H1 (cell line): ENCODE measurements at regions not wholly inside any gene's neighbourhood (a gene's known extent, or its start where the extent isn't known, plus 50 kb on each side); places are given as distances from the start of the nearest gene placed in this dataset.

Experiments used
- CTCF ChIA-PET: fragments of 300-600 bp; sonication (Branson Sonifier 250); formaldehyde crosslinking; loops from one replicate; lab custom pipeline; 2021; ENCODE audit not compliant: partially characterized antibody; lab: Charles Lee
- POLR2A ChIA-PET: fragments of 300-600 bp; sonication (Branson Sonifier 250); formaldehyde crosslinking; loops from one replicate; lab custom pipeline; 2021; ENCODE audit warnings: inconsistent platforms; ENCODE audit not compliant: partially characterized antibody; lab: Charles Lee
- DNase-seq, 2 experiments: peaks; one replicate each; pipeline versions ENCODE4 v3.0.0 to v3.0.0-alpha.2; 2010 to 2022; ENCODE audit warnings: low spot score in 2 of 2, low read depth in 1 of 2, mixed read lengths in 1 of 2
- FAIRE-seq: peaks from 2 replicates; lab custom pipeline; 2011; peaks lifted over from hg19 to GRCh38; lab: Jason Lieb, UNC
- H2AFZ ChIP-seq: 2 replicates; pipeline ENCODE4 v1.8.1; 2012; ENCODE audit warnings: low read length, inconsistent platforms
- H2AK5ac ChIP-seq: 2 replicates; pipeline ENCODE4 v1.6.1; 2013; ENCODE audit warnings: low read depth, low read length
- H2BK120ac ChIP-seq: replicated peaks from 2 replicates; pipeline ENCODE3; 2013; ENCODE audit warnings: low read depth, low read length, inconsistent platforms
- H2BK12ac ChIP-seq: 2 replicates; pipeline ENCODE4 v1.6.1; 2013; ENCODE audit warnings: low read depth, low read length
- H2BK15ac ChIP-seq: 2 replicates; pipeline ENCODE4 v1.6.1; 2013; ENCODE audit warnings: low read length
- H2BK20ac ChIP-seq: 2 replicates; pipeline ENCODE4 v1.6.1; 2013; ENCODE audit warnings: low read length
- H2BK5ac ChIP-seq: 2 replicates; pipeline ENCODE4 v1.6.1; 2013; ENCODE audit warnings: low read depth, low read length
- H3K14ac ChIP-seq: 2 replicates; pipeline ENCODE4 v1.6.1; 2013; ENCODE audit warnings: inconsistent platforms; ENCODE audit not compliant: insufficient read length
- H3K18ac ChIP-seq: 2 replicates; pipeline ENCODE4 v1.6.1; 2013; ENCODE audit warnings: low read length; ENCODE audit errors: extremely low read depth
- H3K23ac ChIP-seq: 2 replicates; pipeline ENCODE4 v1.6.1; 2013; ENCODE audit warnings: inconsistent platforms; ENCODE audit not compliant: insufficient read length
- H3K23me2 ChIP-seq: 2 replicates; pipeline ENCODE4 v1.6.1; 2013; ENCODE audit warnings: low read depth, low read length
- H3K27ac ChIP-seq: 2 replicates; pipeline ENCODE4 v1.6.1; 2011; ENCODE audit warnings: low read depth, low read length, inconsistent platforms
- H3K27me3 ChIP-seq, 4 experiments: replicated peaks in 1 of 4; 1 replicate in 1 of 4; 2 replicates in 3 of 4; pipeline versions ENCODE4 v1.6.1 to v1.8.1; 2011 to 2013; ENCODE audit warnings: low read length in 3 of 4, mild to moderate bottlenecking in 3 of 4, inconsistent platforms in 2 of 4, mixed read lengths in 2 of 4, moderate library complexity in 1 of 4; ENCODE audit not compliant: control insufficient read depth in 3 of 4, insufficient read depth in 3 of 4; ENCODE audit errors: extremely low read depth in 1 of 4
- H3K36me3 ChIP-seq, 4 experiments: 2 replicates each; pipeline versions ENCODE4 v1.6.1 to v1.8.1; 2011 to 2013; ENCODE audit warnings: mild to moderate bottlenecking in 4 of 4, low read length in 3 of 4, moderate library complexity in 2 of 4, control low read depth in 1 of 4, inconsistent platforms in 1 of 4; ENCODE audit not compliant: insufficient read depth in 4 of 4, control insufficient read depth in 2 of 4
- H3K4ac ChIP-seq: replicated peaks from 2 replicates; pipeline ENCODE3; 2013; ENCODE audit warnings: low read length, low read depth, mixed read lengths, inconsistent platforms; ENCODE audit not compliant: insufficient read length
- H3K4me1 ChIP-seq, 4 experiments: replicated peaks in 1 of 4; 1 replicate in 1 of 4; 2 replicates in 3 of 4; pipeline versions ENCODE4 v1.6.1 to v1.8.1; 2011 to 2013; ENCODE audit warnings: low read length in 3 of 4, inconsistent platforms in 2 of 4, mixed read lengths in 1 of 4; ENCODE audit not compliant: insufficient read depth in 4 of 4, control insufficient read depth in 3 of 4
- H3K4me2 ChIP-seq, 2 experiments: 2 replicates each; pipeline versions ENCODE4 v1.6.1 to v1.8.1; 2011 to 2013; ENCODE audit warnings: low read depth in 2 of 2, low read length in 2 of 2, control low read depth in 1 of 2, inconsistent platforms in 1 of 2, mild to moderate bottlenecking in 1 of 2; ENCODE audit not compliant: insufficient read depth in 1 of 2
- H3K4me3 ChIP-seq, 4 experiments: fragments of 200-600, 300-600 bp in 1 of 4; sonication (generic), shearing (Covaris generic), sonication (Bioruptor Twin) in 1 of 4; 2 replicates each; pipeline versions ENCODE4 v1.5.1 to v1.8.1; 2011 to 2016; ENCODE audit warnings: low read length in 4 of 4, low read depth in 3 of 4, control low read depth in 2 of 4, inconsistent platforms in 2 of 4, mild to moderate bottlenecking in 2 of 4, mixed read lengths in 1 of 4, moderate library complexity in 1 of 4; ENCODE audit not compliant: insufficient read depth in 2 of 4; ENCODE audit errors: extremely low read depth in 1 of 4
- H3K56ac ChIP-seq: replicated peaks from 2 replicates; pipeline ENCODE3; 2013; ENCODE audit warnings: low read depth, mild to moderate bottlenecking, mixed read lengths, low read length, inconsistent platforms; ENCODE audit not compliant: insufficient read length
- H3K79me1 ChIP-seq: 2 replicates; pipeline ENCODE4 v1.6.1; 2013; ENCODE audit warnings: low read depth, low read length, control low read depth
- H3K79me2 ChIP-seq, 2 experiments: 2 replicates each; pipeline versions ENCODE4 v1.6.1 to v1.8.1; 2012 to 2013; ENCODE audit warnings: low read length in 2 of 2, mild to moderate bottlenecking in 2 of 2, inconsistent platforms in 1 of 2; ENCODE audit not compliant: insufficient read depth in 2 of 2, control insufficient read depth in 1 of 2
- H3K9ac ChIP-seq, 4 experiments: replicated peaks in 1 of 4; 1 replicate in 1 of 4; 2 replicates in 3 of 4; pipeline versions ENCODE4 v1.6.1 to v1.8.1; 2011 to 2013; ENCODE audit warnings: low read depth in 3 of 4, low read length in 3 of 4, control low read depth in 2 of 4, mild to moderate bottlenecking in 2 of 4, moderate library complexity in 2 of 4, inconsistent platforms in 1 of 4; ENCODE audit errors: extremely low read depth in 1 of 4
- H3K9me3 ChIP-seq, 2 experiments: 2 replicates each; pipeline versions ENCODE4 v1.6.1 to v1.8.1; 2012 to 2013; ENCODE audit warnings: mild to moderate bottlenecking in 2 of 2, moderate library complexity in 2 of 2, control low read depth in 1 of 2, inconsistent platforms in 1 of 2, low read depth in 1 of 2, low read length in 1 of 2, mixed read lengths in 1 of 2; ENCODE audit not compliant: insufficient read depth in 2 of 2
- H4K20me1 ChIP-seq, 2 experiments: replicated peaks in 1 of 2; 2 replicates each; pipeline versions ENCODE3 to v1.8.1; 2011 to 2013; ENCODE audit warnings: inconsistent platforms in 2 of 2, low read length in 2 of 2, mild to moderate bottlenecking in 1 of 2; ENCODE audit not compliant: insufficient read depth in 2 of 2, control insufficient read depth in 1 of 2
- H4K5ac ChIP-seq: 2 replicates; pipeline ENCODE4 v1.6.1; 2013; ENCODE audit warnings: low read length, low read depth, mixed read lengths, inconsistent platforms; ENCODE audit not compliant: insufficient read length
- H4K8ac ChIP-seq: 2 replicates; pipeline ENCODE4 v1.8.0; 2013; ENCODE audit warnings: mild to moderate bottlenecking, moderate library complexity, low read length, inconsistent platforms; ENCODE audit not compliant: insufficient read depth; ENCODE audit errors: extremely low read depth
- H4K91ac ChIP-seq: replicated peaks from 2 replicates; pipeline ENCODE3; 2013; ENCODE audit warnings: low read length, mixed read lengths, inconsistent platforms; ENCODE audit not compliant: insufficient read length
- ATF3 ChIP-seq: IDR thresholded peaks from 2 replicates; pipeline ENCODE4 v1.6.1; 2011; ENCODE audit warnings: low read depth, mild to moderate bottlenecking, low read length; ENCODE audit not compliant: insufficient read depth
- BACH1 ChIP-seq: IDR thresholded peaks from 2 replicates; pipeline ENCODE4 v1.6.1; 2012; ENCODE audit warnings: low read length, improper control_type of control experiment
- BRCA1 ChIP-seq: IDR thresholded peaks from 2 replicates; pipeline ENCODE4 v1.6.1; 2012; ENCODE audit warnings: low read depth, low read length, improper control_type of control experiment
- CBX8 ChIP-seq: fragments of 300-800, 300-1000 bp; sonication (generic); IDR thresholded peaks from 2 replicates; pipeline ENCODE4 v1.7.1; 2016; ENCODE audit warnings: low read depth, low read length, borderline replicate concordance
- GTF2F1 ChIP-seq: IDR thresholded peaks from 2 replicates; pipeline ENCODE4 v1.6.1; 2012; ENCODE audit warnings: low read depth, low read length, improper control_type of control experiment, borderline replicate concordance
- MAFK ChIP-seq: IDR thresholded peaks from 2 replicates; pipeline ENCODE4 v1.6.1; 2012; ENCODE audit warnings: low read depth, mild to moderate bottlenecking, improper control_type of control experiment, low read length
- POLR2A ChIP-seq, 2 experiments: IDR thresholded peaks; 1 replicate in 1 of 2; 2 replicates in 1 of 2; pipeline ENCODE4 v1.6.1; 2011; ENCODE audit warnings: low read depth in 2 of 2, low read length in 2 of 2, mild to moderate bottlenecking in 2 of 2; ENCODE audit errors: control extremely low read depth in 1 of 2
- RAD21 ChIP-seq, 2 experiments: IDR thresholded peaks in 1 of 2; conservative IDR thresholded peaks in 1 of 2; 2 replicates each; pipeline ENCODE4 v1.6.1; 2011; ENCODE audit warnings: low read depth in 2 of 2, low read length in 2 of 2, improper control_type of control experiment in 1 of 2, inconsistent platforms in 1 of 2, mild to moderate bottlenecking in 1 of 2, moderate library complexity in 1 of 2
- RFX5 ChIP-seq: IDR thresholded peaks from 2 replicates; pipeline ENCODE4 v1.6.1; 2011; ENCODE audit warnings: low read depth, low read length, improper control_type of control experiment, borderline replicate concordance
- RXRA ChIP-seq: IDR thresholded peaks from 2 replicates; pipeline ENCODE4 v1.6.1; 2011; ENCODE audit warnings: low read depth, mild to moderate bottlenecking, low read length, moderate library complexity; ENCODE audit not compliant: insufficient read depth
- SP1 ChIP-seq: IDR thresholded peaks from 2 replicates; pipeline ENCODE4 v1.6.1; 2011; ENCODE audit warnings: low read depth, low read length
- TAF1 ChIP-seq: IDR thresholded peaks from 2 replicates; pipeline ENCODE4 v1.6.1; 2011; ENCODE audit warnings: mild to moderate bottlenecking, low read depth, low read length
- USF2 ChIP-seq: IDR thresholded peaks from 2 replicates; pipeline ENCODE4 v1.6.1; 2011; ENCODE audit warnings: low read length, improper control_type of control experiment
- ZNF274 ChIP-seq: IDR thresholded peaks from 2 replicates; pipeline ENCODE4 v1.7.0; 2012; ENCODE audit warnings: low read length, borderline replicate concordance; ENCODE audit errors: extremely low read depth
- WGBS, 2 experiments: shearing (Covaris generic) in 1 of 2; methylation state at CpG; one replicate each; pipeline versions ENCODE4 v1.1.6 to v1.1.7; 2013 to 2015; ENCODE audit warnings: low lambda C conversion rate in 2 of 2, mixed read lengths in 2 of 2, inconsistent platforms in 1 of 2, low coverage in 1 of 2, missing lambda C conversion rate in 1 of 2; ENCODE audit not compliant: insufficient replicate concordance in 2 of 2, insufficient coverage in 1 of 2, insufficient read length in 1 of 2; ENCODE audit errors: extremely low coverage in 1 of 2, missing lambda C conversion rate in 1 of 2; 5-methylcytosine and 5-hydroxymethylcytosine counted together

GRCh38 chr10:28840971-28841370 is 163.7 kb downstream of the BAMBI start:
- no peak overlapping the region for H2AFZ ChIP-seq
- POLR2A ChIA-PET, result no interaction called here
- TF ChIP-seq BACH1, result no peak
- no peak for TF ChIP-seq ATF3
- TF ChIP-seq RAD21 (IDR thresholded peaks at IDR 0.05 in 1 of 2, conservative IDR thresholded peaks at IDR 0.05 in 1 of 2; ENCODE audit: low read depth in 2 of 2, low read length in 2 of 2), result no peak
- TF ChIP-seq RFX5, result no peak
- no peak for TF ChIP-seq POLR2A (IDR thresholded peaks at IDR 0.05; ENCODE audit: control extremely low read depth in 1 of 2, low read depth in 2 of 2, low read length in 2 of 2)
- no peak for TF ChIP-seq GTF2F1
- TF ChIP-seq ZNF274, result no peak
- TF ChIP-seq TAF1, result no peak
- TF ChIP-seq RXRA, result no peak
- no peak for TF ChIP-seq BRCA1
- no peak for TF ChIP-seq SP1
- no peak for TF ChIP-seq USF2
- no peak for TF ChIP-seq MAFK
- TF ChIP-seq CBX8, result no peak

More at GRCh38 chr10:28840971-28841370, 163.7 kb downstream of the BAMBI start:
- no peak overlapping the region for H2BK20ac ChIP-seq
- H3K79me2 ChIP-seq, result no peaks in the 10 kb centered on the region
- no peaks in the 10 kb centered on the region for H3K27me3 ChIP-seq
- 92% methylated on average over 4 of the region's 4 CpGs; no CpG with 5 or more reads in 1 of the 2 experiments for WGBS, 2 experiments
- H3K9me3 ChIP-seq, result 0 out of 4 replicates have a peak, but pooled peaks cover 0 to 5% of the 10 kb centered on the region in 2 experiments
- H2BK120ac ChIP-seq, result no peak overlapping the region
- no peaks in the 10 kb centered on the region for H4K20me1 ChIP-seq
- H4K5ac ChIP-seq, result no peak overlapping the region
- DNase-seq (no peak), FAIRE-seq (no peak)
- H3K4ac ChIP-seq, result no peak overlapping the region
- CTCF ChIA-PET, result interaction anchor here (1.0 to 1.1 kb wide), 3 partner anchors 31 to 177 kb away, joined by 3 read pairs; no protein-coding TSS in a partner anchor
- no peak overlapping the region for H2BK15ac ChIP-seq
- H2AK5ac ChIP-seq, result no peak overlapping the region
- no peak overlapping the region for H3K4me3 ChIP-seq
- H3K14ac ChIP-seq, result no peak overlapping the region
- no peak overlapping the region for H3K23ac ChIP-seq
- no peaks in the 10 kb centered on the region for H3K4me1 ChIP-seq
- no peaks in the 10 kb centered on the region; the same call in 1 of the 2 replicates for H3K23me2 ChIP-seq
- H3K27ac ChIP-seq, result no peak overlapping the region
- no peak overlapping the region for H4K91ac ChIP-seq
- no peak overlapping the region for H3K9ac ChIP-seq
- no peaks in the 10 kb centered on the region for H3K36me3 ChIP-seq
- H3K79me1 ChIP-seq, result no peaks in the 10 kb centered on the region
- H3K56ac ChIP-seq, result no peak overlapping the region
- H4K8ac ChIP-seq, result no peak overlapping the region
- no peak overlapping the region for H2BK12ac ChIP-seq
- no peak overlapping the region for H3K18ac ChIP-seq
- H2BK5ac ChIP-seq, result no peak overlapping the region
- no peak overlapping the region for H3K4me2 ChIP-seq
